ENCODE measurements at regions not wholly inside any gene's neighbourhood (a gene's known extent, or its start where the extent isn't known, plus 50 kb on each side); places are given as distances from the start of the nearest gene placed in this dataset.

GRCh38 chr10:109173937-109174336, 749.4 kb downstream of the XPNPEP1 start:
- TF ChIP-seq CTCF (IDR thresholded peaks at IDR 0.05) (no peak), POLR2A (IDR thresholded peaks at IDR 0.05) (no peak)

Measured in testis (tissue), 2 donors.